ENCODE measurements at regions not wholly inside any gene's neighbourhood (a gene's known extent, or its start where the extent isn't known, plus 50 kb on each side); places are given as distances from the start of the nearest gene placed in this dataset.

DNA sequence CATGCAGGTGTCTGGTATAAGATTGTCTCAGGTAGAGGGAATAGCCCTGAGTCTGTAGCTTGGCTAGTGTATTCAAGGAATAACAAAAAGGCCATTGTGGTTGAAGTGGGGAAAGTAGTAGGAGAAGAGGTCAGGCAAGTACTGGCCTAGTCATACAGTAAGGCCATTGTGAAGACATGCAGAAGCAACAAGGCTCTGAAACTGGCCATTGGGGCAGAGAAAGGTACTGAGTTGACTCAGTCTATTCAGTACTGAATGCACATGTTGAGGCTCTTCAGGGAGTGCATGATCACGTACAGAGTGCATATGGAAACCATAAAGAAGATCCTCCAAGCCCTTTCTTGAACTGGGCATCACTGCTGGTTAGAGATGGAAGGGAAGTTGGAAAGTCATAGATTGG is 477.6 kb downstream of the SOX6 start:
- Mint-ChIP-seq H3K4me1 (ENCODE audit: unreplicated experiment) (peaks cover 2% of the 10 kb centered on the region), H3K36me3 (ENCODE audit: unreplicated experiment) (no peaks in the 10 kb centered on the region), H3K27me3 (ENCODE audit: unreplicated experiment) (no peaks in the 10 kb centered on the region), H3K4me3 (ENCODE audit: unreplicated experiment) (no peak overlapping the region), H3K9me3 (ENCODE audit: unreplicated experiment) (no peaks in the 10 kb centered on the region), H3K27ac (ENCODE audit: unreplicated experiment) (no peak overlapping the region)
- TF ChIP-seq, protein P1, sequence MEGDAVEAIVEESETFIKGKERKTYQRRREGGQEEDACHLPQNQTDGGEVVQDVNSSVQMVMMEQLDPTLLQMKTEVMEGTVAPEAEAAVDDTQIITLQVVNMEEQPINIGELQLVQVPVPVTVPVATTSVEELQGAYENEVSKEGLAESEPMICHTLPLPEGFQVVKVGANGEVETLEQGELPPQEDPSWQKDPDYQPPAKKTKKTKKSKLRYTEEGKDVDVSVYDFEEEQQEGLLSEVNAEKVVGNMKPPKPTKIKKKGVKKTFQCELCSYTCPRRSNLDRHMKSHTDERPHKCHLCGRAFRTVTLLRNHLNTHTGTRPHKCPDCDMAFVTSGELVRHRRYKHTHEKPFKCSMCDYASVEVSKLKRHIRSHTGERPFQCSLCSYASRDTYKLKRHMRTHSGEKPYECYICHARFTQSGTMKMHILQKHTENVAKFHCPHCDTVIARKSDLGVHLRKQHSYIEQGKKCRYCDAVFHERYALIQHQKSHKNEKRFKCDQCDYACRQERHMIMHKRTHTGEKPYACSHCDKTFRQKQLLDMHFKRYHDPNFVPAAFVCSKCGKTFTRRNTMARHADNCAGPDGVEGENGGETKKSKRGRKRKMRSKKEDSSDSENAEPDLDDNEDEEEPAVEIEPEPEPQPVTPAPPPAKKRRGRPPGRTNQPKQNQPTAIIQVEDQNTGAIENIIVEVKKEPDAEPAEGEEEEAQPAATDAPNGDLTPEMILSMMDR (IDR thresholded peaks at IDR 0.05) = no peak
- DNase-seq (ENCODE audit: extremely low spot score, unreplicated experiment) = no peak

DNA sequence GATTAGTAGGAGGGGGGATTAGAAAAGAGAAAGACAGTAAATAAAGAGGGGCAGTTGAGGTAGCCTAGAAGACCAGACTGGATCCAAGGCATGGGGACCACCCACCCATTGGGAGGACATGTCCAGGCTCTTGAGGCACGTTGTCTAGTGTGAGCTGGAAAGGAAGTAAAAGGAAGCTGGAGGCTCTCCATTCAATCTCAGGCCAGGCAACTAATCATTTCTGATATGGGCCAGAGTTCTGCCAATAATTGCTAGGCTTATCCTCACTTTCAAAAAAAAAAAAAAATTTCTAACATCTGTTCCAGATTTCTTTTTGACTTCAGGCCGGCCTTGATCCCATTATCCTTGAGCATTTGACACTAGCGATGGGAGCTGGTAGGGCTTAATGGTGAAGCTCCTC is 476.1 kb downstream of the SOX6 start:
- Mint-ChIP-seq H3K9me3 (ENCODE audit: unreplicated experiment) (no peaks in the 10 kb centered on the region), H3K27me3 (ENCODE audit: unreplicated experiment) (no peaks in the 10 kb centered on the region), H3K36me3 (ENCODE audit: unreplicated experiment) (no peaks in the 10 kb centered on the region), H3K27ac (ENCODE audit: unreplicated experiment) (no peak overlapping the region), H3K4me3 (ENCODE audit: unreplicated experiment) (no peak overlapping the region), H3K4me1 (ENCODE audit: unreplicated experiment) (peaks cover 10% of the 10 kb centered on the region)
- DNase-seq (ENCODE audit: extremely low spot score, unreplicated experiment) = no peak
- TF ChIP-seq, protein P1 (IDR thresholded peaks at IDR 0.05) = no peak

DNA sequence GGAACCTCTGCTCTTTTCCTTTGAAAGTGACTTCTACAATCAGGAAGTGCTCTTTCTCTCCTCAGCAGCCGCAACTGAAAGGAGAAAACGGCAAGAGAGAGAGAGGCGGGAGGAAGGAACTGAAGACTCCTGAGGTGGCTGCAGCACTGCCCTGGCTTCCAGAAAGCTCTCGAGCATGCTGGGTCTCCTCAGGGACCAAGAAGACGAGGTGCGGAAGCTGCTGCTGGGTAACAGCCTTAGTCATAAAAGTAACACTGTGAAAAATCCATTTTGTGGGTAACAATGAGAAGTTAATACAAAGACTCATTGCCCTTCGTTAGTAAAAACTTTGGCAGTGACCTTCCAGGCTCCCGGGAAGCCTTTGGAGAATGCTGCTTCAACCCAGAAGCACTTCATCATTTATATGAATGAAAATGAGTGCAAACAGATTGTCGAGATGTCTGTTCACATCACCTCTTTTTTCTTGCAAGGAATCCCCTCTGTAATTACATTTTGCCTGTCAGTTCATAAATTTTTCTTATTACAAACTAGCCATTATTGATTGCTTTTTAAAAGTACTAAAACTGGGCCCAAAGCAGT is 473.4 kb downstream of the SOX6 start:
- H3K27ac Mint-ChIP-seq (ENCODE audit: unreplicated experiment) = no peak overlapping the region
- TF ChIP-seq, protein P1 (IDR thresholded peaks at IDR 0.05) = no peak
- H3K4me3 Mint-ChIP-seq (ENCODE audit: unreplicated experiment) = no peak overlapping the region
- no peak for DNase-seq (ENCODE audit: extremely low spot score, unreplicated experiment)
- no peaks in the 10 kb centered on the region for H3K27me3 Mint-ChIP-seq (ENCODE audit: unreplicated experiment)
- peaks cover 10% of the 10 kb centered on the region for H3K4me1 Mint-ChIP-seq (ENCODE audit: unreplicated experiment)
- no peaks in the 10 kb centered on the region for H3K36me3 Mint-ChIP-seq (ENCODE audit: unreplicated experiment)
- no peaks in the 10 kb centered on the region for H3K9me3 Mint-ChIP-seq (ENCODE audit: unreplicated experiment)

DNA sequence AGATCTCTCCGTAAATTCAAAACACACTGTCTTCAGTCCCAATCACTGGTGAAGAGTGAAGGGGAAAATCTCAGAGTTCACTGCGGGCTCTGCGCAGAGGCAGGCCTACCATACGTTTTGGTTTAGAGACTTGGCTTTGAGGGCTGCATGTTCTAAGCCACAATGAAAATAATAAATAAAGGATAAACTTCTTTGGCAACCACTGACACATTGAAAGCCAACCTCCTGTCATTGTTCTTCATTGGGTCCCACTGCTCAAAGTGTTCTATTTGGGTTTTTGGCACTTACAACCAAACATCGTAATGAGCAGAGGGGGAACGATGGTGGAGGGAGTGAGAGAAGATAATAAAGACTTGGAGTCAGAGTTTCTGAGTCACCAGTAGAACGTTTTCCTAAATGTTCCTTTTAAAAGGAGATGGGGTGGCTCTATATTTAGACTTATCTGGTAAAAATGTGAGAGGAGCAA is 472.9 kb downstream of the SOX6 start:
- H3K4me3 Mint-ChIP-seq (ENCODE audit: unreplicated experiment) = no peak overlapping the region
- no peak overlapping the region for H3K27ac Mint-ChIP-seq (ENCODE audit: unreplicated experiment)
- no peaks in the 10 kb centered on the region for H3K9me3 Mint-ChIP-seq (ENCODE audit: unreplicated experiment)
- peaks cover 10% of the 10 kb centered on the region for H3K4me1 Mint-ChIP-seq (ENCODE audit: unreplicated experiment)
- H3K27me3 Mint-ChIP-seq (ENCODE audit: unreplicated experiment) = no peaks in the 10 kb centered on the region
- DNase-seq (ENCODE audit: extremely low spot score, unreplicated experiment) = no peak
- no peaks in the 10 kb centered on the region for H3K36me3 Mint-ChIP-seq (ENCODE audit: unreplicated experiment)
- TF ChIP-seq, protein P1 (IDR thresholded peaks at IDR 0.05) = no peak

DNA sequence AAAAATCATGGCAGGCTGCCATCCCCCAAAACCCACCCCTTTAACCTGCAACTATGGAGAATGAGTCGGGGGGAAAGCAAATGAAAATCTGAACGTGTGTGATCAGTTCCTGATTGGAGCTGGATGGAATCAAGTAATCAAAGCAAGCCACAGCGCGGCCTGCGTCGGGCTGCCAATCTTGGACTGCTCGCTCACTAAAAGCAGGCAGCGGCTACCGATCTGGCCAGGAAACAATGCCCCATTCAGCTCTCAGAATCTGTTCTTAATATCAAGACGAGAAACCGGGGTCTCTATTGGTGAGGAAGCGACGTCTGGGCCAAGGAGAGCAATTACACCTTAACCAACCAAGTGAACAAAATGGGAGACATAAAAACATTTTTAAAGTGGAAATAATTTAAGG is 472.2 kb downstream of the SOX6 start:
- no peak for DNase-seq (ENCODE audit: extremely low spot score, unreplicated experiment)
- Mint-ChIP-seq H3K36me3 (ENCODE audit: unreplicated experiment) (no peaks in the 10 kb centered on the region), H3K4me3 (ENCODE audit: unreplicated experiment) (no peak overlapping the region), H3K27me3 (ENCODE audit: unreplicated experiment) (no peaks in the 10 kb centered on the region), H3K9me3 (ENCODE audit: unreplicated experiment) (no peaks in the 10 kb centered on the region), H3K4me1 (ENCODE audit: unreplicated experiment) (peaks cover 11% of the 10 kb centered on the region), H3K27ac (ENCODE audit: unreplicated experiment) (no peak overlapping the region)
- TF ChIP-seq, protein P1 (IDR thresholded peaks at IDR 0.05) = no peak

Data from osteocyte (in vitro differentiated cells).